H54 (cell line): ENCODE measurements at regions not wholly inside any gene's neighbourhood (a gene's known extent, or its start where the extent isn't known, plus 50 kb on each side); places are given as distances from the start of the nearest gene placed in this dataset.

Experiments used
- DNase-seq: peaks from one replicate; pipeline ENCODE4 v3.0.0; 2011; ENCODE audit warnings: low spot score, mixed read lengths; ENCODE audit not compliant: insufficient read length
- FAIRE-seq: peaks from 3 replicates; lab custom pipeline; 2011; peaks lifted over from hg19 to GRCh38; lab: Jason Lieb, UNC
- POLR2A ChIP-seq: IDR thresholded peaks from 2 replicates; pipeline ENCODE4 v1.6.1; 2011; ENCODE audit warnings: low read depth, mild to moderate bottlenecking, low read length

GRCh38 chr10:61835069-61835945, 66.2 kb upstream of the ARID5B start:
- TF ChIP-seq POLR2A, result no peak
- DNase-seq, result peak; percentile 23
- peak; percentile 92 for FAIRE-seq

GRCh38 chr10:61835946-61836887, 65.3 kb upstream of the ARID5B start:
- TF ChIP-seq POLR2A, result no peak
- DNase-seq, result no peak
- peak; percentile 71 for FAIRE-seq

DNA sequence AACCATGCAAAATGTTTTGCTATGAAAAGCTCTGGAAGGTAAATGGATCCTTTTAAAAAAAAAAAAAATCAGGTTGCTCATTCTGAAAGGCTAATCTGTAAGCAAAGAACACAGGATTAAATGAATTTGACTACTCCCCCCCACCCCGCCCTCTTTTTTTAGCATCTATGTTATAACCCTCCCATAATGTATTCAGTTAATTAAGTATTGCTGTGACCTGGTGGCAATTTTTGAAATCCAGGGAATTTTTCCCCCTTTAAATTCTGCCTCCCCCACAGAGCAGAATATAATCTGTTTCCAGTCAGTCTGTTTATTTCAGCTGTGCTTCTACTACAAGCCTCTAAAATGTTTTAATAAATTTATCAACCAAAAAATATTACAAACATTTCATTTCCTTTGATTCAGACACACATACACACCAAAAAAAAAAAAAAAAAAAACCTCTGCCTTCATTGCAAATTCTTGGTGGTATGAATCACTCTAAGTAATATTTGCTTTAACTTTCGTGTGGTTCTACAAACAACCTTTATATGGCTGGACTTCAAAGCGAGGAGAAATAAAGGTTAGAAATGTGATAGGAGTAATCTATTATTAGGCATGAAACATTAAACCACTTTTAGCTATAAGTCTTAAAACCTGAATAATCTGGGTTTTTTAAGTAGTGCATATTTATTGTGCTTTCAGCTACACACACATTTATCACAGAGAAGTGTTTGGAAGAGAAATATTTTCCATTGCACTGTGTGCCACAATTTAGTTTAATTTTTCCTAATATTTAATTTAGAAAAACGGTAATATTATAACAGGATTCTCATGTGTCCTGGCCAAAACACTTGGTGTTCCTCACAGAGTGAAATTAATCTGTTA, 64.4 kb upstream of the ARID5B start:
- peak; percentile 30 for DNase-seq
- TF ChIP-seq POLR2A, result no peak
- FAIRE-seq, result peak; percentile 50

DNA sequence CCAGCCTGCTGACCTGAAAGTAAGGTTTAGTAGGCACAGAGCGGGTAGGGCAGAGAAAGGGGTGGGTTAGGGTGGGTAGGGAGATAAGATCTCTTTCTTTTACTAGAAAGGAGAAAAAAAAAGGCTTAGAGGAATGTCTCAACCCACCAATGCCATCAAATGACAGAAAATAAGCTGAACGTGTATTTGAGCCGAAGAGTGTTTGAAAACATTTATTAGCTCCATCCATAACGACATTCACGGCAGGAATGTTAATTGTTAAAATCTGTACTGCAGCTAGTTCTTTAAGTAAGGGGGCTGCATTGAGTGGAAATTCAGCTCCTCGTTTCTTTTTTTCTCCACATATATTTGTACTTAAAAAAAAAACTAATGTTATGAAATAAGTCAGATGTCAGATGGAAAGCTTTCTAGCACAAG, 63.7 kb upstream of the ARID5B start:
- DNase-seq, result no peak
- TF ChIP-seq POLR2A, result no peak
- no peak for FAIRE-seq

DNA sequence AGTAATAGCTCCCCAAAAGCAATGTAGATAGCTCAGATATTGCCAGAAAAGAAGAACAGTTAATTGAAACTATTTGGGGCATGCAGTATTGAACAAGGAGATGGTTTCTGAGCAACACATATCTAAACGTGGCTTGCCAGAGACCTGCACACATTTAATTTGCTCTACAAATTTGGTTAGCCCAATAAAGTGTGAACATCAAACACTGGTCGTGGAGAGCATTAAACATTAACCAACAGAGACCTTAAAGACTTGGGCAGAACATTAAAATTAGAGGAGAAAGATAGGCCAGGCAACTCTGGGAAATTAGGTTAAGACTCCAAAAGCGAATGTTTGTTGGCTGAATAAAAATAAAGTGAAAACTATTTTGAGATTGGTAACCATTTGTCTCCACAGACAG, 61.6 kb upstream of the ARID5B start:
- TF ChIP-seq POLR2A, result no peak
- FAIRE-seq, result no peak
- no peak for DNase-seq

GRCh38 chr10:61840403-61840802, 61.1 kb upstream of the ARID5B start:
- FAIRE-seq, result no peak

GRCh38 chr10:61841338-61841875, 60.1 kb upstream of the ARID5B start:
- FAIRE-seq (no peak), DNase-seq (no peak)
- TF ChIP-seq POLR2A, result no peak

More at GRCh38 chr10:61840403-61840802, 61.1 kb upstream of the ARID5B start:
- DNase-seq, result no peak
- TF ChIP-seq POLR2A, result no peak

GRCh38 chr10:61842755-61843497, 58.6 kb upstream of the ARID5B start:
- TF ChIP-seq POLR2A, result no peak
- peak; percentile 71 for FAIRE-seq
- peak; percentile 35 for DNase-seq

- no peak for DNase-seq
- no peak for TF ChIP-seq POLR2A
Observed at GRCh38 chr10:61844116-61844822, 57.2 kb upstream of the ARID5B start.

DNA sequence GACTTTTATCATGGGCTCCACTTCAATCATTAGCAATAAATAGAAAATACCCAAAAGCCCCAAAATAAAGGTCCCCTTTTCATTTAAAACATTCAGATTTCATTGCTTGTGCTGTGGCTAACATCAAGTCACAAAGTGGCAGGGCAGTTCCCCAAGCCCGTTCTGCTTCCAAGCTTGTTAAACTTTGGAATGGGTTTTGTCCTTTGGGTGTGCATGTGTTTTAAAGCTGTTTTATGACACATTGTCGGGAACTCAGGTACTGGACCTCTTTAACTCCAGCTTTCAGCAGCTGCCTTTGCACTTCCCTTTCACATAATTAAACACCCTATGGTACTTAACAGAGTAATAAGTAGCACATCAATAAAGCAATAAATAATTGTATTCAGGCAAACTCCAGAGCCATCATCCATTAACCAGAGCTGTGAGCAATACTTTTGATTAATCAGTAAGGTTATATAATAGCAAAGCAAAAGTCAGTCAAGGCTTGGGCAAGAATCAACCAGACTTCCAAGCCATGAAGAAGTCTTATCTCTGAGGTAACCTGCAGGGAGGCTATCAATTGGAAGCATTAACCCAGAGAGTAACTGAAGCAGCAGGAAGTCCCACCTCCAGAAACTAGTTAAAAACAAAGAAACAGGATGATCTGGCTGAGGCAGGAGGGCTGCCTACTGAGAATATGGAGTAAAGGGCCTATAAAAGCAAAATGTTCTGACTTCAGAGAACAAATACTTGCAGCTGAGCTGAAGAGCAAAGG, 56.1 kb upstream of the ARID5B start:
- TF ChIP-seq POLR2A, result no peak
- DNase-seq (no peak), FAIRE-seq (no peak)

More at GRCh38 chr10:61844116-61844822, 57.2 kb upstream of the ARID5B start:
- no peak for FAIRE-seq

- no peak for FAIRE-seq
- no peak for DNase-seq
- no peak for TF ChIP-seq POLR2A
Observed at GRCh38 chr10:61845950-61846268, 55.6 kb upstream of the ARID5B start.
